ENCODE measurements at regions not wholly inside any gene's neighbourhood (a gene's known extent, or its start where the extent isn't known, plus 50 kb on each side); places are given as distances from the start of the nearest gene placed in this dataset.

- ChIA-PET POLR2A (no interaction called here), CTCF (no interaction called here)
- Histone ChIP-seq H3K9me3 (replicated peaks; ENCODE audit: control insufficient read depth, insufficient read depth, low read length) (peaks cover 3% of the 10 kb centered on the region), H3K36me3 (ENCODE audit: control insufficient read depth in 2 of 2, extremely low read depth in 1 of 2, insufficient read depth in 2 of 2, low read length in 2 of 2) (no peaks in the 10 kb centered on the region), H3K79me2 (ENCODE audit: control insufficient read depth, insufficient read depth, low read length) (no peaks in the 10 kb centered on the region), H3K9me1 (replicated peaks; ENCODE audit: control insufficient read depth, extremely low read depth, insufficient read depth, low read length) (no peaks in the 10 kb centered on the region), H3K4me1 (ENCODE audit: control insufficient read depth, extremely low read depth, insufficient read depth, low read length) (no peaks in the 10 kb centered on the region), H3K4me2 (ENCODE audit: insufficient read depth, low read length) (no peak overlapping the region), H3K27me3 (ENCODE audit: control insufficient read depth in 2 of 2, insufficient read depth in 2 of 2, low read length in 2 of 2) (no peaks in the 10 kb centered on the region), H2AFZ (ENCODE audit: low read depth, low read length) (no peak overlapping the region), H4K20me1 (replicated peaks; ENCODE audit: control insufficient read depth, extremely low read depth, insufficient read depth, low read length) (no peaks in the 10 kb centered on the region), H3K27ac (ENCODE audit: insufficient read depth, low read depth, low read length) (no peak overlapping the region), H3K4me3 (replicated peaks in 1 of 3; ENCODE audit: insufficient read depth in 1 of 3, low read depth in 1 of 3, low read length in 3 of 3) (no peak overlapping the region), H3K9ac (replicated peaks; ENCODE audit: extremely low read depth, insufficient read depth, low read length) (no peak overlapping the region)
- DNase-seq (ENCODE audit: low read depth, low spot score), result no peak
- no TSS peak for BruUV-seq (replicated peaks)
- intact Hi-C loops (cut with micrococcal nuclease), result no loop called here
- dilution Hi-C loops (cut with MboI; ENCODE audit: extremely low pct_ligation_motif_present, low sequenced_read_pairs), result no loop called here
- no peak for FAIRE-seq
- TF ChIP-seq POLR2A (IDR thresholded peaks at IDR 0.05; ENCODE audit: low read depth, low read length), result no peak
- TF ChIP-seq JUN (IDR thresholded peaks at IDR 0.05; ENCODE audit: borderline replicate concordance, insufficient read depth, insufficient read length, low read depth), result no peak
- no peak for TF ChIP-seq GATA2 (IDR thresholded peaks at IDR 0.05; ENCODE audit: insufficient read depth, insufficient read length, low read depth, low read length)
- no peak for TF ChIP-seq POLR2AphosphoS5 (IDR thresholded peaks at IDR 0.05; ENCODE audit: insufficient read depth, low read depth, low read length)
- no peak for TF ChIP-seq FOS (IDR thresholded peaks at IDR 0.05; ENCODE audit: borderline replicate concordance, insufficient read depth, low read length)
- no peak for TF ChIP-seq EZH2 (IDR thresholded peaks at IDR 0.05; ENCODE audit: borderline replicate concordance, low read depth, low read length, severe bottlenecking)
- no peak for TF ChIP-seq MAX (IDR thresholded peaks at IDR 0.05; ENCODE audit: insufficient read depth, insufficient read length)
- no peak for TF ChIP-seq CTCF (IDR thresholded peaks at IDR 0.05; ENCODE audit: extremely low read depth in 1 of 2, insufficient read depth in 1 of 2, low read depth in 1 of 2, low read length in 2 of 2)
- TF ChIP-seq MYC (IDR thresholded peaks at IDR 0.05; ENCODE audit: low read depth, low read length), result no peak
These were observed 165.3 kb downstream of the IRX2 start for GRCh38 chr5:2586016-2586715.

All from endothelial cell of umbilical vein (primary cell).